Activated CD4-positive, alpha-beta T cell treated with anti-CD3 and anti-CD28 coated beads, Interleukin-2, amount 10 ng/mL, durations not matched to agents 7 days and 5 days (primary cell): ENCODE measurements at regions not wholly inside any gene's neighbourhood (a gene's known extent, or its start where the extent isn't known, plus 50 kb on each side); places are given as distances from the start of the nearest gene placed in this dataset.
"Not testable (repeated sequence)": the region's sequence is repeated elsewhere in the genome, so short reads cannot be mapped to it uniquely, and the experiment has no call there.

Experiments used
- CTCF ChIA-PET: fragments of 350-600 bp; sonication (Branson Sonifier 250); formaldehyde crosslinking; loops from one replicate; lab custom pipeline; 2021; ENCODE audit warnings: antibody characterized with exemption; lab: Charles Lee
- POLR2A ChIA-PET: fragments of 350-600 bp; sonication (Branson Sonifier 250); formaldehyde crosslinking; loops from one replicate; lab custom pipeline; 2021; ENCODE audit warnings: antibody characterized with exemption; lab: Charles Lee
- DNase-seq: peaks from one replicate; pipeline ENCODE4 v3.0.0-alpha.2; 2020
- H3K27ac Mint-ChIP-seq: one replicate; pipeline ENCODE4 v1.8.0; 2021; ENCODE audit warnings: mild to moderate bottlenecking, moderate library complexity, mixed read lengths
- H3K27me3 Mint-ChIP-seq: one replicate; pipeline ENCODE4 v1.8.0; 2021; ENCODE audit warnings: mixed read lengths
- H3K36me3 Mint-ChIP-seq: one replicate; pipeline ENCODE4 v1.8.0; 2021; ENCODE audit warnings: low read depth, mixed read lengths
- H3K4me1 Mint-ChIP-seq: one replicate; pipeline ENCODE4 v1.8.0; 2021; ENCODE audit warnings: mixed read lengths
- H3K4me3 Mint-ChIP-seq: one replicate; pipeline ENCODE4 v1.8.0; 2021; ENCODE audit warnings: mild to moderate bottlenecking, moderate library complexity, mixed read lengths
- H3K9me3 Mint-ChIP-seq: one replicate; pipeline ENCODE4 v1.8.0; 2021; ENCODE audit warnings: mixed read lengths

- POLR2A ChIA-PET, H3K36me3 Mint-ChIP-seq, DNase-seq, H3K9me3 Mint-ChIP-seq, H3K4me1 Mint-ChIP-seq, H3K27me3 Mint-ChIP-seq, H3K4me3 Mint-ChIP-seq, H3K27ac Mint-ChIP-seq: not testable (repeated sequence)
- CTCF ChIA-PET = interaction anchor here (0.6 kb wide), 1 partner anchor 1973 kb away, joined by 3 read pairs; no protein-coding TSS in a partner anchor
These were observed 57.8 kb upstream of the RASSF3 start for GRCh38 chr12:64552510-64552909.

- H3K4me3 Mint-ChIP-seq, H3K27ac Mint-ChIP-seq, DNase-seq, POLR2A ChIA-PET, H3K4me1 Mint-ChIP-seq, H3K36me3 Mint-ChIP-seq, H3K27me3 Mint-ChIP-seq, H3K9me3 Mint-ChIP-seq: not testable (repeated sequence)
- CTCF ChIA-PET = interaction anchor here (1.0 kb wide), 1 partner anchor 28 kb away, joined by 3 read pairs; no protein-coding TSS in a partner anchor
These were observed 56.6 kb upstream of the RASSF3 start for GRCh38 chr12:64553689-64554088.

- Mint-ChIP-seq H3K4me3 (no peak overlapping the region), H3K9me3 (no peaks in the 10 kb centered on the region), H3K27ac (no peak overlapping the region), H3K36me3 (no peaks in the 10 kb centered on the region), H3K4me1 (no peaks in the 10 kb centered on the region), H3K27me3 (no peaks in the 10 kb centered on the region)
- ChIA-PET CTCF (interaction anchor here (0.6 kb wide), 1 partner anchor 47 kb away, joined by 4 read pairs; no protein-coding TSS in a partner anchor), POLR2A (no interaction called here)
- DNase-seq = no peak
These were observed 54.1 kb upstream of the RASSF3 start for GRCh38 chr12:64556231-64556630.

GRCh38 chr12:64558754-64559153 lies 51.5 kb upstream of the RASSF3 start:
- CTCF ChIA-PET = interaction anchor here (0.9 kb wide), 1 partner anchor 9 kb away, joined by 3 read pairs; no protein-coding TSS in a partner anchor
- no peak overlapping the region for H3K27ac Mint-ChIP-seq
- no peaks in the 10 kb centered on the region for H3K36me3 Mint-ChIP-seq
- POLR2A ChIA-PET = no interaction called here
- no peaks in the 10 kb centered on the region for H3K9me3 Mint-ChIP-seq
- no peaks in the 10 kb centered on the region for H3K27me3 Mint-ChIP-seq
- no peak overlapping the region for H3K4me3 Mint-ChIP-seq
- H3K4me1 Mint-ChIP-seq = no peaks in the 10 kb centered on the region
- DNase-seq = no peak

- ChIA-PET CTCF (interaction anchor here (0.5 to 2.7 kb wide), 6 partner anchors 9 to 1651 kb away, joined by 3 to 7 read pairs (median 4); no protein-coding TSS in a partner anchor), POLR2A (interaction anchor here (0.5 kb wide), 1 partner anchor 208 kb away, joined by 4 read pairs; no protein-coding TSS in a partner anchor)
- DNase-seq = no peak
- Mint-ChIP-seq H3K36me3 (no peaks in the 10 kb centered on the region), H3K9me3 (no peaks in the 10 kb centered on the region), H3K27me3 (no peaks in the 10 kb centered on the region), H3K27ac (no peak overlapping the region), H3K4me1 (no peaks in the 10 kb centered on the region), H3K4me3 (no peak overlapping the region)
These were observed 49.6 kb upstream of the RASSF3 start for GRCh38 chr12:64560396-64561301.
